ENCODE measurements at regions not wholly inside any gene's neighbourhood (a gene's known extent, or its start where the extent isn't known, plus 50 kb on each side); places are given as distances from the start of the nearest gene placed in this dataset.

- no peak overlapping the region for H2AFZ ChIP-seq (ENCODE audit: low read depth)
These were observed 350.8 kb downstream of the LRFN5 start for GRCh38 chr14:41957459-41957858.

More at GRCh38 chr14:41957459-41957858, 350.8 kb downstream of the LRFN5 start:
- Histone ChIP-seq H3K27ac (no peak overlapping the region), H3K27me3 (ENCODE audit: insufficient read depth, low read depth) (no peaks in the 10 kb centered on the region), H3K9ac (no peak overlapping the region), H3K4me3 (IDR thresholded peaks at IDR 0.05; ENCODE audit: insufficient read depth, low read depth, low read length) (no peak overlapping the region), H3K36me3 (ENCODE audit: insufficient read depth) (no peaks in the 10 kb centered on the region), H4K20me1 (ENCODE audit: insufficient read depth) (no peaks in the 10 kb centered on the region), H3K4me2 (no peak overlapping the region), H3K4me1 (ENCODE audit: low read depth, poor library complexity, severe bottlenecking) (no peaks in the 10 kb centered on the region), H3K79me2 (ENCODE audit: insufficient read depth, low read depth) (no peaks in the 10 kb centered on the region)
- no peak for TF ChIP-seq CTCF (conservative IDR thresholded peaks at IDR 0.05; ENCODE audit: low read depth, low read length)

Measured in KMS-11 (cell line).